Stimulated activated CD4-positive, alpha-beta T cell treated with anti-CD3 and anti-CD28 coated beads, Interleukin-2, amount 100 ng/mL, for 24 hours (primary cell): ENCODE measurements at regions not wholly inside any gene's neighbourhood (a gene's known extent, or its start where the extent isn't known, plus 50 kb on each side); places are given as distances from the start of the nearest gene placed in this dataset.
"Not testable (repeated sequence)": the region's sequence is repeated elsewhere in the genome, so short reads cannot be mapped to it uniquely, and the experiment has no call there.

Source experiments
- DNase-seq, 2 donors: peaks; one replicate each; pipeline ENCODE4 v3.0.0-alpha.2; 2020

- no peak for DNase-seq
Observed at GRCh38 chr1:222953585-222953984, 138.7 kb downstream of the DISP1 start.

DNA sequence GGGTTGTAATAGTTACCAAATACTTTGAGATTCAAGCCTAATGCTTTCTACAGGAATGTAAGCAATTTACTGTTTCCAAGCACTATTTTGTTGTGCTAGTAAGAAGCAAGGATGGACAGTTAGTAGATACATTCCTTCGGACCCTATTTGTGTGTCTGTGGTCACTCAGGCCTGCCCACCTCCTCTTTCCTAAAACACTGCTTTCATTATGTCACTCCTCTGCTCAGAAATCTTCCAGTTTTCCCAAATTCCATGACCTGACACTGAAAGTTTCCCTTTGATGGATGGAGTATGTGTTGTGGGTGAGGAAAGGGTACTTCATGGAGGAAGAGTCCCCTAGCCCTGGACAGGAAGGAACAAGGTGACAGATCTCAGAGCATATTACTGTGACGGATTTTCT, 141.1 kb downstream of the DISP1 start:
- no peak for DNase-seq

DNA sequence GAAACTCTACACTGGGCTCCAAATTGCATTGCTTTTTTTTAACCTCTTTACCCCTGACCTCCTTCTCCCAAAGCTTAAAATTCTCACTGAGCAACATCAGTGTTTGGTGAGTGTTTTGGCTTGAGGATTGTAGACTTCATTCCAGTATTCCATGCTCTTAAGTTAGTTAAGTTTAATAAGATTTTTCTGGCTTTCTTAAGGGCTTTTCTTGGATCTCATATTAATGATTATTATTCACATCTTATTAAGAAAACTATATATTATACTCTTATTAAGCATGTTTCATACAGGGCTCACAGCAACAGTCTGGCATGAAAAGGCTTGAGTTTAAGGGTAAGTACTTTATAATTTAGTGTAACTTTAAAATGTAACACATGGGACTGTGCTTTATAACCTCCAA, 141.8 kb downstream of the DISP1 start:
- no peak for DNase-seq

- DNase-seq: no peak
Observed at GRCh38 chr1:222967466-222968240, 152.8 kb downstream of the DISP1 start.

DNA sequence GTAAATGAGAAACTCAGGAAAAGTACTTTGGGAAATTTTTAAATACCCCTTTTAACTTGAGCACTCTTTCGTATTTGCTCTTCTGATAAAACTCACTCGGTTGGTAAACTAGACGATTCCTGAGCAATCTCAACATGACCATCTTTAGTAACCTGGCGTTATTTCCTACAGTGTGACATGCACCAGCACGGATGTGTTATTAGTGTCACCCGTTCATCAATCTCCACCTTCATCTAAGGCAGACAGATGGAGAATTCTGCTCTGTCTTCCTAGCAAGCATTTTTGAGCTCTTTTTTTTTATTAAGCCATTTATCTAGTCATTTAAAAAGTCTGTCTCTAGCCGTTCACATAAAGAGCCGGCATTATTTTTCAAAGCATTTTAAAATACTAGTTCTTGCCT, 155.2 kb downstream of the DISP1 start:
- DNase-seq: no peak

DNA sequence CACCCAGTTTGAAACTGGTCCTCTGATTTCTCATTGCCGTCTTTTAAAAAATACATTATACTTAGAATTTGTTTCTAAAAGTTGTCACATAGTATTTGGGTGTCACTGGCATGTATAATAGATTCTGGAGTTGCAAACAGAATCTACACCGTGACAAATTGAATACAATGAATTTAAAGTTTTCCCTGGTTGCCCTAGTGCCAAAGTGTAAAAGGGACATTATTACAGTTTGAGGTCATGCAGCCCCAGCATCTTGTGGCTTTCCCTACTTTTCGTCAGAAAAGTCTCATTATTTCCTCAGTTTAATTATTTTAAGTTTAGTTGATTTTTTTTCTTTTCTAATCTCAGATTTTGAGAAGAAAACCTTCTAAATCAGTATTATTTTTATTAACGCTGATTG, 155.9 kb downstream of the DISP1 start:
- DNase-seq: no peak

- no peak for DNase-seq
Observed at GRCh38 chr1:222971146-222971545, 156.3 kb downstream of the DISP1 start.

DNA sequence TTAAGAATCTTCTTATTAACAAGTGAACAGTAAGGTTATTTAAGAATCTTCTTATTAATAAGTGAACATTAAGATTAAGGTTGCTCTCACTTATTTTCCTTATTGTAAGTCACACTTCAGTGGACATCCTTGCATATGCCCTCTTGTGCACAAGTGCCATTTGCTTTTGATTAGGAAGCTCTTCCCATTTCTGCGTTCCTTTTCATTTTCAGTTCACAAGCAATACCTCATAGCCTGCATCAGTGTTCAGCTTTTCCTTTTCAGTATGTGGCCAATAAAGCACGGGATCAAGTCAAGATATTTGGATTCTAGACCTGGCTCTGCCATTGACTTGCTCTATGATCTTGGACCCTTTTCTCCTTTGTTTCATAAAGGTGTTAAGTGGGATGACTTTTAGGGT, 158.7 kb downstream of the DISP1 start:
- DNase-seq: no peak

DNA sequence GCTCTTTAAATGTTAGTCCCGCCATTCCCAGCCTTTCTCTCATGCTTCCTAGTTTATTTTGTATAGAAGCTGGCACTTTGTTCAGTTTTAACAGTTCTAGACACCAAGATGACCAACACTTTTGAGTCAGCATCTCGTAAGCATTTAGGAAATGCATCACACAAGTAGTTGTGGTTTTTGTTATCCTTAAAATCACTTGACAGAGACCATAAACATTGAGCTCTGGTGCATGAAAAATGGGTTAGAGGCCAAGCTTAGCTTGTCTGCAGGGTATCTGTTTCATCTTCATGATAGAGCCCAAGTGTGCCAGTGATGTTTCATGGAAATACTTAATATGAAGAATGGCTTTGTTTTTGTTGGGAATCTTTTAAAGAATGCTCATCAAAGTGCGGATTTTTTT, 159.7 kb downstream of the DISP1 start:
- DNase-seq: no peak

GRCh38 chr1:222975472-222976122, 160.8 kb downstream of the DISP1 start:
- DNase-seq: no peak

DNA sequence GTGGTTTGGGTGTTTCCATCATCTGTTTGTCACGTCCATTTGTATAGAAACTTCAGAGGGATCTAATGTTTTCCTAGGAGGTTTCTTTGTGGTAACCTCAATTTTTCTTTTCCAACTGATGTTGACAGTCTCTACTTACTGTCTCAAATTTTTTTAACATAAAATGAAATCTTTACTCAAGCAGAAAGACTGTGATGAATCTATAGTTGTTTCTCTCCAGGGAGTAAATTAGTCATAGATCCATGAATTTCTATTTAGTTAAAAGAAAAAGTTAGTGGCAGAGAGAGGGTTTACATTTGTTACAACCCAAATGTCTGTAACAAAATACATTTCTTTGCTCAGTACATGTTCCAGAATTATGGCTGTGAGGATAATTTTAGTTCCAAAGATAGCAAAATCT, 161.6 kb downstream of the DISP1 start:
- no peak for DNase-seq

- not testable (repeated sequence) for DNase-seq
Observed at GRCh38 chr1:222977294-222977693, 162.5 kb downstream of the DISP1 start.

GRCh38 chr1:222979561-222979960, 163.5 kb downstream of the TLR5 start:
- DNase-seq: no peak

DNA sequence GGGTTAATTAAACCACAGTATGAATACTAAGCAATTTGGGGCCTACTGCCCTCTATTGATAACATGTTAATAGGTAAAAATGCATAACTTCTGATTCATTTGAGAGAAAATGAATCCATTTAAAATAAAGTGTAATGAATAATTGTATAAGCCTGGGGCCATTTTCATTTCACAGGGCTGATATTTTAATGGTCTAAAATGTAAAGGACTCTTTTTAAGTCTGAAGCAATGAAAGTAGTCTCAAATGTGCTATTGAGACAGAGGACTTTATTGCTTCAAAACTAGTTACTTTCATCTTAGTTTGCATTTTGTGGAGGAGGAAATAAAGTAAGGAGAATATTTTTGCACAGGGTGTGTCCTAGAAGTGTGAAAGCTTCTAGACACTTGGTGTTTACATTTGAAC, 155.4 kb downstream of the TLR5 start:
- DNase-seq: no peak

DNA sequence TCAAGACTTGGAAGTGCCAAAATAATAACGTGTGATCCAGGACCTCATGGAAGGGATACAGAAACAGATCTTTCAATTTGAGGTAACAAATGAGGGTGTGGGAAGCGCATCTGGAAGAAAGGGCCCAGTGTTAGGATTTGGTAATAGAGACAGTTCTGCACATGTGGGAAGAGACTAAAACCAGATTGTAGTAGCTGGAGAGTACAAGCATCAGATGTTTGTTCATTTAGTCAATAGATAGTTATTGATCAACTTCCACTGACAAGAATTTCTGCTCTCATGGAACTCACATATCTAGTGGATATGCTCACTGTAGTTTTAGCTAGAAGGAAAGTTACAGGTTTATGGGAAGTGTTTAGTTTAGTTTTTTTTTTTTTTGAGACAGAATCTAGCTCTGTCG, 153.6 kb downstream of the TLR5 start:
- no peak for DNase-seq

DNA sequence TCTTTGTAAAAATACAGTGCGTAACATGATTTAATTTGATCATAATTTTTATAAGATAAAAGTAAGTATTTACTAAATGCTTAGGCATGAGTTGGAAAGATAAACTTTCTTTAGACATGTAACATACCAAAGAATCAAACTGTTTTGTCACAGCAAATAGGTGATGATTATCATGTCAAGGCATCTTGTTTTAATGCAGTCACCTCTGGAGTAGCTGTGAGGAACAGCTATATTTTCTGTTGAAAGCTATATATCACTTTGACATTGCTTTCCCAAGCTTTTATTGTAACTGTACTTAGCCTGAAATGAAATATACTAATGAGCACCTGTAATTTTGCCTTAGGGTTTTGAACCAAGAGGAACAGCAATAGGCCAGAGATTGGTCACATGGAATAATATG, 151.9 kb downstream of the TLR5 start:
- no peak for DNase-seq

- DNase-seq: no peak
Observed at GRCh38 chr1:222991908-222992307, 151.1 kb downstream of the TLR5 start.

- DNase-seq: no peak
Observed at GRCh38 chr1:222994511-222995235, 148.4 kb downstream of the TLR5 start.

- no peak for DNase-seq
Observed at GRCh38 chr1:222995236-222995580, 147.8 kb downstream of the TLR5 start.

GRCh38 chr1:222995620-222996309, 147.3 kb downstream of the TLR5 start:
- DNase-seq: no peak

GRCh38 chr1:222996310-222996975, 146.6 kb downstream of the TLR5 start:
- DNase-seq: no peak

- no peak for DNase-seq
Observed at GRCh38 chr1:223000632-223001031, 142.4 kb downstream of the TLR5 start.
